ENCODE measurements at regions not wholly inside any gene's neighbourhood (a gene's known extent, or its start where the extent isn't known, plus 50 kb on each side); places are given as distances from the start of the nearest gene placed in this dataset.
"Not testable (repeated sequence)": the region's sequence is repeated elsewhere in the genome, so short reads cannot be mapped to it uniquely, and the experiment has no call there.

DNA sequence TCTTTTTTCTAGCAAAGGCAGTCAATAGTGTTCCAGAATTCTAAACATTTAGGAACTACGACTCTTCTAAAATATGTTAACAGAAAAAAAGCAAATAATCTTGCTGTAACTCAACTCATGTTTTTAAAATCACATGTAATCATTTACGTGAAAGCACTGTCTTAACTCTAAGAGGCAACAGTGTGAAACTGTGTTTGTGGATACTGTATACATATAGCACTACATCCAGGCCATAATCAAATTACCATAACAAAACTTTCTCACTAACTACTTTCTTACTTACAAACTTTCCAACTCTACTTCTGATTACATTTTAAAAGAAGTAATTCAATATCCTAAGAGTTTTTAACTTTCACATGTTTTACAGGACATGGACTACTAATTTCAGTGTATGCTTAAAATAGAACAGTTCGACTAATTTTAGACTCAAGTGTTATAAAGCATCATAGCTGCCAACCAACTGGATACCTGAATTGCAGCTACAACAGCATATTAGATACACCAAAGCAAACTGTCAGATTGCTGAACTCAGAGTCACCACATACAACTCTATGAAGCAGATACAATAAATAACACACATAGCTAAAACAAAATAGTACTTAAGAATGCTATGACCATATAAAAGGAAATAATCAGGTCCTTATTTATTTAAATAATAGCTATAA is 121.6 kb upstream of the BEND6 start:
- no peaks in the 10 kb centered on the region for H3K9me3 ChIP-seq (ENCODE audit: control insufficient read depth in 3 of 3, low read length in 3 of 3)
- H3K9ac ChIP-seq (ENCODE audit: low read depth in 1 of 3, low read length in 3 of 3): peak overlapping the region in 2 of 3 donors; percentile 34 to 46
- H3K4me1 ChIP-seq (ENCODE audit: control insufficient read depth in 3 of 3, insufficient read depth in 3 of 3, low read length in 3 of 3): peaks cover 14 to 41% (median 16%) of the 10 kb centered on the region in 3 donors
- no peaks in the 10 kb centered on the region for H3K36me3 ChIP-seq (ENCODE audit: control insufficient read depth in 3 of 3, insufficient read depth in 3 of 3, low read length in 3 of 3)
- H3K27ac ChIP-seq (ENCODE audit: low read depth, low read length): peak overlapping the region; percentile 82
- H3K27me3 ChIP-seq (ENCODE audit: control insufficient read depth in 3 of 3, insufficient read depth in 3 of 3, low read length in 3 of 3): no peaks in the 10 kb centered on the region
- no peak overlapping the region for H3K4me3 ChIP-seq (ENCODE audit: low read length in 3 of 3)

DNA sequence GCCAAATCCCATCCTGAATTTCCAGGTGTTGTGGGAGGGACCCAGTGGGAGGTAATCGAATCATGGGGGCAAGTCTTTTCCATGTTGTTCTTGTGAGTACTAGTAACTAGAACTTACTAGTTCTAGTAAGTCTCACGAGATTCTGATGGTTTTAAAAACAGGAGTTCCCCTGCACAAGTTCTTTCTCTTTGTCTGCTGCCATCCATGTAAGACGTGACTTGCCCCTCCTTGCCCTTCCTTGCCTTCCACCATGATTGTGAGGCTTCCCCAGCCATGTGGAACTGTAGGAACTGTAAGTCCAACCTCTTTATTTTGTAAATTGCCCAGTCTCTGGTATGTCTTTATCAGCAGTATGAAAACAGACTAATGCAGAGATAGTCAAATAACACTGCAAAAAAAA is 122.7 kb upstream of the BEND6 start:
- peaks cover 14 to 37% (median 19%) of the 10 kb centered on the region in 3 donors for H3K4me1 ChIP-seq (ENCODE audit: control insufficient read depth in 3 of 3, insufficient read depth in 3 of 3, low read length in 3 of 3)
- H3K27ac ChIP-seq (ENCODE audit: low read depth, low read length): no peak overlapping the region
- no peaks in the 10 kb centered on the region for H3K36me3 ChIP-seq (ENCODE audit: control insufficient read depth in 3 of 3, insufficient read depth in 3 of 3, low read length in 3 of 3)

DNA sequence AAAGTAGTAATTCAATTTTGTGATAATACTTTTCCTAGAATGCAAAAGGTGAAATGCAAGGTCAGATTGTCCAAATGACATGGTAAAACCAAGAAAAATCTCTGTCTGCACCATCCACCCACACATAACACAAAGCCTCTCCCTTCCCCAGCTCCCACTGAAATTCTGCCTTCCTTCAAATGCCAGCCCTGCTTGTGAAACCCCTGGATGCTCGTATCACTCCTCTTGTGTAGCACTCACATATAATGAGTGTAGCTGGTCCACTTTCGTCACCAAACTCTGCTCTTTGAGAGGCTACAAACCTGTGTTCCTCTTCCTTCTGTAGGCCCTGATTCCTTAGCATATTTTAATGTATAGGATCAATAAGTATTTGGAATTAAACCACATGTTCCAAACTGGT is 123.6 kb upstream of the BEND6 start:
- Histone ChIP-seq H3K4me1 (ENCODE audit: control insufficient read depth in 3 of 3, insufficient read depth in 3 of 3, low read length in 3 of 3) (peaks cover 13 to 36% (median 19%) of the 10 kb centered on the region in 3 donors), H3K4me3 (ENCODE audit: low read length in 3 of 3) (no peak overlapping the region), H3K9me3 (ENCODE audit: control insufficient read depth in 3 of 3, low read length in 3 of 3) (no peaks in the 10 kb centered on the region), H3K9ac (ENCODE audit: low read depth in 1 of 3, low read length in 3 of 3) (no peak overlapping the region), H3K27ac (ENCODE audit: low read depth, low read length) (peak overlapping the region; percentile 8), H3K27me3 (ENCODE audit: control insufficient read depth in 3 of 3, insufficient read depth in 3 of 3, low read length in 3 of 3) (no peaks in the 10 kb centered on the region), H3K36me3 (ENCODE audit: control insufficient read depth in 3 of 3, insufficient read depth in 3 of 3, low read length in 3 of 3) (no peaks in the 10 kb centered on the region)

More for the DNA sequence above, 122.7 kb upstream of the BEND6 start:
- H3K9me3 ChIP-seq (ENCODE audit: control insufficient read depth in 3 of 3, low read length in 3 of 3): no peaks in the 10 kb centered on the region
- no peaks in the 10 kb centered on the region for H3K27me3 ChIP-seq (ENCODE audit: control insufficient read depth in 3 of 3, insufficient read depth in 3 of 3, low read length in 3 of 3)
- no peak overlapping the region for H3K9ac ChIP-seq (ENCODE audit: low read depth in 1 of 3, low read length in 3 of 3)
- no peak overlapping the region for H3K4me3 ChIP-seq (ENCODE audit: low read length in 3 of 3)

DNA sequence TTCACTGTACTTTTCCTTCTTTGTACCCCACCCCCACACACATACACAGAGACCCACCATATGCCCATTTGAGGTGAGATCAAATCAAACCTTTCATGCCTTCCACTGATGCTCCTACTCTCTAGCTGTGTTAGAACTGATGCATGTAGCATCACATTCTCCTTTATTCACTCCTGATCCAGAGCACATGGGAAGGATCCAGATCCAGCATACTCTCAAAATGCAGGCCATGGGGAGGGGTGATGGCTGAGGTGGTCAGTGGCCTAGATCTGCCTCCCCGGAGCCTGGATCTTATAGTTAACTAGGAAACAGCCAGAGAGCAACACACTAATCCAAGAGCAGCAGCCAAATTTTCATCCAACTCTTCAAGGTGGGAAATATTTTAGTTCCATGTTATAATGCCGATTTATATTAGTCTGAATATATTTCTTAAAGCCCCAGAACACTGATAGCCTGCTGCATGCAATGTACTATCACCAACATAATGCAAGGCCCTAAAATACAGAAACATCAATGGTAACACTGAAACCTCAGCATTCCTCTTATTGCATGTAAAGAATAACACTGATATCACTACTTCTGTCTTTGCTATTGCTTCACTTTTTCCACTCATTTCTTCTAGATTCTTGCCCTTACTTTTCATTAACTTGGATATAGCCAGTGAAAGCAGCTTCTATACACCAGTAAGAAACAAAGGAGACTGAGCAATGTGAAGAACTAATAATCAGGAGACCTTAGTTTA is 126.8 kb upstream of the BEND6 start:
- H3K27me3 ChIP-seq (ENCODE audit: control insufficient read depth in 3 of 3, insufficient read depth in 3 of 3, low read length in 3 of 3): no peaks in the 10 kb centered on the region
- H3K4me1 ChIP-seq (ENCODE audit: control insufficient read depth in 3 of 3, insufficient read depth in 3 of 3, low read length in 3 of 3): peaks cover 8 to 19% (median 11%) of the 10 kb centered on the region in 3 donors
- no peak overlapping the region for H3K4me3 ChIP-seq (ENCODE audit: low read length in 3 of 3)
- no peak overlapping the region for H3K27ac ChIP-seq (ENCODE audit: low read depth, low read length)
- no peak overlapping the region for H3K9ac ChIP-seq (ENCODE audit: low read depth in 1 of 3, low read length in 3 of 3)
- no peaks in the 10 kb centered on the region for H3K36me3 ChIP-seq (ENCODE audit: control insufficient read depth in 3 of 3, insufficient read depth in 3 of 3, low read length in 3 of 3)
- no peaks in the 10 kb centered on the region for H3K9me3 ChIP-seq (ENCODE audit: control insufficient read depth in 3 of 3, low read length in 3 of 3)

DNA sequence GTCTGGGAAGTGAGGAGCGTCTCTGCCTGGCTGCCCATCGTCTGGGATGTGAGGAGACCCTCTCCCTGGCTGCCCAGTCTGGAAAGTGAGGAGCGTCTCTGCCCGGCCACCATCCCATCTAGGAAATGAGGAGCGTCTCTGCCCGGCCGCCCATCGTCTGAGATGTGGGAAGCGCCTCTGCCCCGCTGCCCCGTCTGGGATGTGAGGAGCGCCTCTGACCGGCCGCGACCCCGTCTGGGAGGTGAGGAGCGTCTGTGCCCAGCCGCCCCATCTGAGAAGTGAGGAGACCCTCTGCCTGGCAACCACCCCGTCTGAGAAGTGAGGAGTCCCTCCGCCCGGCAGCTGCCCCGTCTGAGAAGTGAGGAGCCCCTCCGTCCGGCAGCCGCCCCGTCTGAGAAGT is 130.5 kb upstream of the BEND6 start:
- not testable (repeated sequence) for H3K27me3 ChIP-seq (ENCODE audit: control insufficient read depth in 3 of 3, insufficient read depth in 3 of 3, low read length in 3 of 3); H3K4me3 ChIP-seq (ENCODE audit: low read length in 3 of 3); H3K27ac ChIP-seq (ENCODE audit: low read depth, low read length); H3K36me3 ChIP-seq (ENCODE audit: control insufficient read depth in 3 of 3, insufficient read depth in 3 of 3, low read length in 3 of 3); H3K9ac ChIP-seq (ENCODE audit: low read depth in 1 of 3, low read length in 3 of 3); H3K9me3 ChIP-seq (ENCODE audit: control insufficient read depth in 3 of 3, low read length in 3 of 3)
- H3K4me1 ChIP-seq (ENCODE audit: control insufficient read depth in 3 of 3, insufficient read depth in 3 of 3, low read length in 3 of 3): peaks cover 18 to 29% (median 27%) of the 10 kb centered on the region in 3 donors

DNA sequence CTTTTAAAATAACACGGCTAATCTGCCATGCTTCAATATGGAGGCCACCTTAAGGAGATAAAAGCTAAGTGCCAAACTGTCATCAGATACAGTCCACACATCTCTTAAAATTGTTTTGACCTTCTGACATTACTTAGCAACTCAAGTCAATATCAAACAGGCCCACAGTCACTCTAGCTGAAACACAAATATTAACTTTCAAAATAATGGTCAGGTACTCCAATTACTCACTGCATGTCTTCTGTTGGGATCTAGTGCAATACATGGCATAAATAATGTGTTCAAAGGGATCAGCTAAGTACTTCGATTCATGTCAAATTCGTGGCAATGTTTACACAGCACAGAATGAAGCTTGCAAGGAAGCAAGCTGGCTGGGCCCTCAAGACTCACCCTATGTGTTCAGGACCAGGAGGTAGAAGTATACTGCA is 133.9 kb upstream of the BEND6 start:
- Histone ChIP-seq H3K4me1 (ENCODE audit: control insufficient read depth in 3 of 3, insufficient read depth in 3 of 3, low read length in 3 of 3) (peaks cover 13 to 21% (median 20%) of the 10 kb centered on the region in 3 donors), H3K9ac (ENCODE audit: low read depth in 1 of 3, low read length in 3 of 3) (peak overlapping the region; percentile 6 to 43 (median 27)), H3K4me3 (ENCODE audit: low read length in 3 of 3) (peak overlapping the region in 1 of 3 donors; percentile 38), H3K27me3 (ENCODE audit: control insufficient read depth in 3 of 3, insufficient read depth in 3 of 3, low read length in 3 of 3) (no peaks in the 10 kb centered on the region), H3K9me3 (ENCODE audit: control insufficient read depth in 3 of 3, low read length in 3 of 3) (no peaks in the 10 kb centered on the region), H3K27ac (ENCODE audit: low read depth, low read length) (peak overlapping the region; percentile 64), H3K36me3 (ENCODE audit: control insufficient read depth in 3 of 3, insufficient read depth in 3 of 3, low read length in 3 of 3) (no peaks in the 10 kb centered on the region)

DNA sequence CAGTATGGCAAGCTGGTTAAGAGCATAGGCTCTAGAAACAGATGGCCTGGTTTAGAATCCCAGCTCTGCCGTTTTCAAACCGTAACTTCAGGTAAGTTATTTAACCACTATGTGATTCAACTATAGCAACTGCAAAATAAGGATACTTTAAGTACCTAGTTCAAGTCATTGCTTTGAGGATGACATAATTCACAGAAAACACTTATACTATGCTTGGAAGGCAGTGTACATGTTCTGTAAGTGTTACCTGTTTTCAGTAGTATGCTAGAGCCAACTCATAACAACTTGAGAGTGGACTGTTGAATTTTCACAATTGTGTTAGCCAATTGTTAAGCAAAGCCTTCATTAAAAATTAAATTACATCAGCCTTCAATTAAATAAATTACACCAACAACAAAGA is 134.8 kb upstream of the BEND6 start:
- Histone ChIP-seq H3K27ac (ENCODE audit: low read depth, low read length) (peak overlapping the region; percentile 64), H3K36me3 (ENCODE audit: control insufficient read depth in 3 of 3, insufficient read depth in 3 of 3, low read length in 3 of 3) (no peaks in the 10 kb centered on the region)

DNA sequence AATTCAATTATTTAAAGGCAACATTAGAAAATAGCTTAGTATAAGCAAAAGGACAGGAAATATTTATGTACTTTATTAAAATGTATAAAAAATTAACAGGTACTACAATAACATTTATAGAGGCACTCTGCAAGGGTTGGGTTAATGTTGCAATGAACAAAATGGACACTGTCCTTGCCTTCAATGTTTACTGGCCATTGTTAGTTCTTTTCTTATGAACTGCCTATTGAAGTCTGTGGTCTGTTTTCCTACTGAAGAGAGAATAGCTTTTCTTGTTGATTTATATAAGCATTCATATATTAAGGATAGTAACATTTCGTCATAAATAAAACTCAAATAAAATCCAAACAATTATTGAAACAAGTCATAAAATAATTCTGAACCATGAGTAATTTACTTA is 135.3 kb upstream of the BEND6 start:
- H3K9ac ChIP-seq (ENCODE audit: low read depth in 1 of 3, low read length in 3 of 3): no peak overlapping the region
- no peaks in the 10 kb centered on the region for H3K36me3 ChIP-seq (ENCODE audit: control insufficient read depth in 3 of 3, insufficient read depth in 3 of 3, low read length in 3 of 3)
- H3K27ac ChIP-seq (ENCODE audit: low read depth, low read length): peak overlapping the region; percentile 64
- H3K9me3 ChIP-seq (ENCODE audit: control insufficient read depth in 3 of 3, low read length in 3 of 3): no peaks in the 10 kb centered on the region
- no peak overlapping the region for H3K4me3 ChIP-seq (ENCODE audit: low read length in 3 of 3)
- H3K4me1 ChIP-seq (ENCODE audit: control insufficient read depth in 3 of 3, insufficient read depth in 3 of 3, low read length in 3 of 3): peaks cover 14 to 21% (median 19%) of the 10 kb centered on the region in 3 donors
- H3K27me3 ChIP-seq (ENCODE audit: control insufficient read depth in 3 of 3, insufficient read depth in 3 of 3, low read length in 3 of 3): no peaks in the 10 kb centered on the region

More for the DNA sequence above, 134.8 kb upstream of the BEND6 start:
- Histone ChIP-seq H3K27me3 (ENCODE audit: control insufficient read depth in 3 of 3, insufficient read depth in 3 of 3, low read length in 3 of 3) (no peaks in the 10 kb centered on the region), H3K9me3 (ENCODE audit: control insufficient read depth in 3 of 3, low read length in 3 of 3) (no peaks in the 10 kb centered on the region), H3K4me1 (ENCODE audit: control insufficient read depth in 3 of 3, insufficient read depth in 3 of 3, low read length in 3 of 3) (peaks cover 14 to 21% (median 19%) of the 10 kb centered on the region in 3 donors), H3K4me3 (ENCODE audit: low read length in 3 of 3) (no peak overlapping the region), H3K9ac (ENCODE audit: low read depth in 1 of 3, low read length in 3 of 3) (no peak overlapping the region)

DNA sequence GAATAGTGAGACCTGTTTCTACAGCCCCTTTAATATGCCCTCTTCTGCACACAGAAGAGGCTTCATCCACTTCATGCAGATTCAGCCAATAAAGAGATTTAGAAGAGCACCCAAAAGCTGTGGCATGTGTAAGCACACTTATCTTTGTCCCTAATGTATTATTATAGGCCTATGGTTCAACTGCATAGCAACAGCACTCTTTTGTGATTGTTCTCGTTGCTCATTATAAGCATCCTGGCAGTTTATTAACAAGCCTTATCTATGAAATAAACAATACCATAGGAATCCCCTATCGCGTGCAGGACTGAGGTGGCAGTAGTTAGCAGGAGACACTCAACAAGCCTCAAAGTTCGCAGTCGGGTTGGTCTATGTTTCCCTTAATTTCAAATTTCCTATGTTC is 138.5 kb upstream of the BEND6 start:
- H3K36me3 ChIP-seq (ENCODE audit: control insufficient read depth in 3 of 3, insufficient read depth in 3 of 3, low read length in 3 of 3): no peaks in the 10 kb centered on the region
- H3K9me3 ChIP-seq (ENCODE audit: control insufficient read depth in 3 of 3, low read length in 3 of 3): no peaks in the 10 kb centered on the region
- peaks cover 12 to 14% (median 13%) of the 10 kb centered on the region in 3 donors for H3K4me1 ChIP-seq (ENCODE audit: control insufficient read depth in 3 of 3, insufficient read depth in 3 of 3, low read length in 3 of 3)
- H3K27ac ChIP-seq (ENCODE audit: low read depth, low read length): peak overlapping the region; percentile 20
- peak overlapping the region in 1 of 3 donors; percentile 35 for H3K9ac ChIP-seq (ENCODE audit: low read depth in 1 of 3, low read length in 3 of 3)
- H3K27me3 ChIP-seq (ENCODE audit: control insufficient read depth in 3 of 3, insufficient read depth in 3 of 3, low read length in 3 of 3): no peaks in the 10 kb centered on the region
- no peak overlapping the region for H3K4me3 ChIP-seq (ENCODE audit: low read length in 3 of 3)

DNA sequence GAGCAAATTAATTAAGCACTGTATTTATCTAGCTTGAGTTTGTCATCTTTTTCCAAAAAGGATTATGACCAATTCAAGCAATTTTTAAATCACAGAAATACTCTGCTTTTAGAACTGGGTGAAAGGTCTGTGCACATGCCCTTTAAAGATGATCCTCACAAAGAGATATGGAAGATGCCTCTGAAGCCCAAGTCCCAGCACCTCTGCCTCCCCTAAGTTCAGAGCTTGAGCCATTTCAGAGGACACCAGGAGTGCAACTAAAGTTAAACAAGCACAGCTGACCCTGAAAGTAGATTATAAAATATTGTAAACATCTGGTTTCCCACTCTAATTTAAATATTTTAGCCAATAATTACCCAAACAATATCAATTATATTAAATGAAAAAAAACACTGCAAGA is 139.5 kb upstream of the BEND6 start:
- Histone ChIP-seq H3K9ac (ENCODE audit: low read depth in 1 of 3, low read length in 3 of 3) (no peak overlapping the region), H3K27me3 (ENCODE audit: control insufficient read depth in 3 of 3, insufficient read depth in 3 of 3, low read length in 3 of 3) (no peaks in the 10 kb centered on the region), H3K27ac (ENCODE audit: low read depth, low read length) (peak overlapping the region; percentile 64), H3K36me3 (ENCODE audit: control insufficient read depth in 3 of 3, insufficient read depth in 3 of 3, low read length in 3 of 3) (no peaks in the 10 kb centered on the region), H3K4me3 (ENCODE audit: low read length in 3 of 3) (no peak overlapping the region), H3K4me1 (ENCODE audit: control insufficient read depth in 3 of 3, insufficient read depth in 3 of 3, low read length in 3 of 3) (peaks cover 5 to 9% (median 6%) of the 10 kb centered on the region in 3 donors), H3K9me3 (ENCODE audit: control insufficient read depth in 3 of 3, low read length in 3 of 3) (no peaks in the 10 kb centered on the region)
